SH-SY5Y (cell line): ENCODE measurements at regions not wholly inside any gene's neighbourhood (a gene's known extent, or its start where the extent isn't known, plus 50 kb on each side); places are given as distances from the start of the nearest gene placed in this dataset.

Experiments
- GATA2 ChIP-seq: IDR thresholded peaks from 2 replicates; pipeline ENCODE4 v1.6.1; 2011; ENCODE audit warnings: mild to moderate bottlenecking, low read depth, low read length
- GATA3 ChIP-seq: IDR thresholded peaks from 2 replicates; pipeline ENCODE4 v1.6.1; 2011; ENCODE audit warnings: low read depth, mild to moderate bottlenecking, low read length, moderate library complexity

GRCh38 chr4:40693946-40694345, 55.8 kb upstream of the NSUN7 start:
- TF ChIP-seq GATA2 (no peak), GATA3 (no peak)
